HG03039 (cell line): ENCODE measurements at regions not wholly inside any gene's neighbourhood (a gene's known extent, or its start where the extent isn't known, plus 50 kb on each side); places are given as distances from the start of the nearest gene placed in this dataset.

Experiments
- ATAC-seq: cut with Tn5 transposase; IDR thresholded peaks from one replicate; pipeline ENCODE4 v1.9.1; 2021; ENCODE audit warnings: mild to moderate bottlenecking, moderate library complexity; ENCODE audit not compliant: unreplicated experiment

DNA sequence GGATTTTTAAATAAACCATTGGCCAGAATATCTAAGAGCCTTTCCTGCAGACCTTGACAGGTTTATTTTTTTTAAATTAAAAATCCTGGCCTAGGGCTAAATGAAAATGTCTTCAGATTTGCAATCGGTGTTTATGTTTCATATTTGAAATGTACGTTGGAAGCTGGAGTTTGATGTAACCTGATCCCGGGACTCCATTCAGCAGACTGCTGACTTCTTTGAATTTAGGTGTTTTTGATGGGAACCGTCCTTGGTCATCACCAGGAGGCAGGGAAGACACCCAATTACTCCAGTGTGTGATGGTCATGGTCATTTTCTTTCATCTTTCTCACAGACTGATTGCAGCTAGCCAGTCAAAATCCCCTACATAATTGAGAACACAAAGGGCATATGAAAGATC, 60.1 kb upstream of the BRINP1 start:
- ATAC-seq: no peak

DNA sequence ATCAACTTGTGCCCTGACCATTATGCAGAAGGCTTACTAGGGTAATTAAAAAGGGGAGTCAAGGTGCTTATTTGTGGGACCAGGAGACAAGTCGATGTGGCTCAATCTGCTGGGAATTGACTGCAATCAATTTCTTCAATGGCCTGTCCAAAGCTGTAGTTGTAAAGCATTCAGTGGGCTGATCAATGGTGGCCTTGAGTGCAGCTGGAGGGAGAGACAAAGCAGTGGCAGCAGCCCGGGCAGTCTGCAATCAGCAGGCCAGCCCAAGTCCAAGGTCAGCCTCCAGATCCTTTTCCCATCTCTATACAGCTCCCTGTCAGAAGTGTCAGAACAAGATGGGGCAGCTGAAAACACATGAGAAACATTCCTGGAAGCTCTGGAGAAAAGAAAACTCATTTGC, 51.0 kb upstream of the BRINP1 start:
- no peak for ATAC-seq
